Fibroblast of mammary gland (primary cell): ENCODE measurements at regions not wholly inside any gene's neighbourhood (a gene's known extent, or its start where the extent isn't known, plus 50 kb on each side); places are given as distances from the start of the nearest gene placed in this dataset.

Experiments used
- DNase-seq: peaks from one replicate; pipeline ENCODE4 v3.0.0-alpha.2; 2010; ENCODE audit warnings: low read depth
- H3K4me3 ChIP-seq: 2 replicates; pipeline ENCODE4 v1.5.1; 2011; ENCODE audit warnings: low read depth, mild to moderate bottlenecking, low read length, moderate library complexity; ENCODE audit not compliant: control insufficient read depth
- TF ChIP-seq, protein P1 (sequence below): conservative IDR thresholded peaks from 2 replicates; pipeline ENCODE4 v1.5.1; 2011; ENCODE audit warnings: low read depth, low read length, inconsistent platforms; ENCODE audit not compliant: control insufficient read depth, insufficient read depth

DNA sequence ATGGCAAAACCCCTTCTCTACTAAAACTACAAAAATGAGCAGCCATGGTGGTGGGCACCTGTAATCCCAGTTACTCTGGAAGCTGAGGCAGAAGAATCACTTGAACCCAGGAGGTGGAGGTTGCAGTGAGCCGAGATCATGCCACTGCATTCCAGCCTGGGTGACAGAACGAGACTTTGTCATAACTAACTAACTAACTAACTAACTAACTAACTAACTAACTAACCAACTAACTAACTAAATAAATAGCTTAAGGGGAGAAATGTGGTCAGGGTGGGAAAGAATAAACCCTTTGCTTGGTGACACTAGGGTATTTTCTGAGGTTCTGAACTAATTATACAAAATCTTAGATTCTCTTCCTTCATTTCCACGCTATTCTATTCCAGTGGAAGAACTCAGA is 184.4 kb upstream of the MEF2C start:
- TF ChIP-seq, protein P1, sequence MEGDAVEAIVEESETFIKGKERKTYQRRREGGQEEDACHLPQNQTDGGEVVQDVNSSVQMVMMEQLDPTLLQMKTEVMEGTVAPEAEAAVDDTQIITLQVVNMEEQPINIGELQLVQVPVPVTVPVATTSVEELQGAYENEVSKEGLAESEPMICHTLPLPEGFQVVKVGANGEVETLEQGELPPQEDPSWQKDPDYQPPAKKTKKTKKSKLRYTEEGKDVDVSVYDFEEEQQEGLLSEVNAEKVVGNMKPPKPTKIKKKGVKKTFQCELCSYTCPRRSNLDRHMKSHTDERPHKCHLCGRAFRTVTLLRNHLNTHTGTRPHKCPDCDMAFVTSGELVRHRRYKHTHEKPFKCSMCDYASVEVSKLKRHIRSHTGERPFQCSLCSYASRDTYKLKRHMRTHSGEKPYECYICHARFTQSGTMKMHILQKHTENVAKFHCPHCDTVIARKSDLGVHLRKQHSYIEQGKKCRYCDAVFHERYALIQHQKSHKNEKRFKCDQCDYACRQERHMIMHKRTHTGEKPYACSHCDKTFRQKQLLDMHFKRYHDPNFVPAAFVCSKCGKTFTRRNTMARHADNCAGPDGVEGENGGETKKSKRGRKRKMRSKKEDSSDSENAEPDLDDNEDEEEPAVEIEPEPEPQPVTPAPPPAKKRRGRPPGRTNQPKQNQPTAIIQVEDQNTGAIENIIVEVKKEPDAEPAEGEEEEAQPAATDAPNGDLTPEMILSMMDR, result no peak
- no peak for DNase-seq
- H3K4me3 ChIP-seq, result no peak overlapping the region

GRCh38 chr5:89065919-89066318 is 182.9 kb upstream of the MEF2C start:
- H3K4me3 ChIP-seq, result no peak overlapping the region
- DNase-seq, result no peak
- TF ChIP-seq, protein P1, result no peak

DNA sequence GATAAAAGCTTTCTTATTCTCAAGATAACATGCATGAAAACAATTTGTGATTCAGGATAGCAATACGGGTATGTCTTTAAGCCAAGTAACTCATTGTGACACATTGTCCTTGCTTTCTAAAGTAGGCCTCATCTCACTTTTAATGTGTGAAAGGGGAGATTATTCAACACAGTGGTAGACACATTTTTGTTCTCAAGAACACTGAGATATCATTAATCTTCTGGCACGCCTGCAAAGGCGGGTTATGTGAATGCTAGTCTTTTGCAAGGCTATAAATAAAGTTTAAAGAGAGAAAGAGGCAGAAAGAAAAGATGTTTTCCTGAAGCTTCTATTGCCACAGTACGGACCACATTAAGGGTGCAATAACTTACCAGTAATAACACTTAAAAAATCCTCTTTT is 181.8 kb upstream of the MEF2C start:
- TF ChIP-seq, protein P1, result no peak
- H3K4me3 ChIP-seq, result no peak overlapping the region
- no peak for DNase-seq

- TF ChIP-seq, protein P1, result no peak
- H3K4me3 ChIP-seq, result no peak overlapping the region
- no peak for DNase-seq
Measured at GRCh38 chr5:89064054-89064453, 181.1 kb upstream of the MEF2C start.

- no peak overlapping the region for H3K4me3 ChIP-seq
- no peak for DNase-seq
- TF ChIP-seq, protein P1, result no peak
Measured at GRCh38 chr5:89060768-89061167, 177.8 kb upstream of the MEF2C start.

DNA sequence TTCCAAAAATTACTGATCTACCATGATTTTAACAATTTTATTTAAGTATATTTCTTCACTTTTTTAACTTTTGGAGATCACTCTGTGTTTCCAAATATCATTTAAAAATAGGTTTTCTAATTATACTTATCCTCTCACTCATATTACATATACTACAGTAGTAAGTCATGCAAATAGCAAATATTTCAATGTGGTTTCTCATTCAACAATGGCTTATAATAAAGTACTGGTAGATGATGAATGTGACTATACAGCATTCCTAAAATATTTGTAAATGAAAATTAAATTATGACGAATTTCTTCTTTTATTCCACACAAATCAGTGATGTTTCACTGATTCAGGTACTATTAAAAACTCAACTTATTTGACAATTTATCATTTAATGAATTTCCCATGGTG is 176.3 kb upstream of the MEF2C start:
- TF ChIP-seq, protein P1, result no peak
- no peak for DNase-seq
- H3K4me3 ChIP-seq, result no peak overlapping the region

DNA sequence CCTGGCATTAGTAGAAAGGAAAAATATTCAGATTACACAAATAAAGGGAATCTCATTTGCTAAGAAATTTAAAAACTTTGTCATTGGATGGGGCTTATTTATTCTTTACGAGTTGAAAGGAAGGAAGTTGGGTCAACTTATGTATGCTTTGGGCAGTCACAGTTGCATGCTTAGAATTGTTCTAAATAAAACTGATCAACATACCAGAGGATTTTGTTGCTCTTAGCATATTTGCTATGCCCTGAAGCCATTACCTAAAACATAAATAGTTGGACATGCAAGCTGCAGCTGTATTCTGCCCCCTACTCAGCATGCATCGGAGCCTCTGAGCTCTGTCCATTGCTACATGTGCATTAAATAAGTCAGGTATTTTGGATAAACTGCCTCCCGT is 172.7 kb upstream of the MEF2C start:
- TF ChIP-seq, protein P1, result no peak
- no peak for DNase-seq
- H3K4me3 ChIP-seq, result no peak overlapping the region
